Right renal pelvis (tissue), 4 donors: ENCODE measurements at regions not wholly inside any gene's neighbourhood (a gene's known extent, or its start where the extent isn't known, plus 50 kb on each side); places are given as distances from the start of the nearest gene placed in this dataset.

ENCODE experiments used
- DNase-seq, 4 donors: peaks; one replicate each; pipeline ENCODE4 v3.0.0-alpha.2; 2013; ENCODE audit warnings: low read depth in 4 of 4, low spot score in 3 of 4, missing footprints in 1 of 4

DNA sequence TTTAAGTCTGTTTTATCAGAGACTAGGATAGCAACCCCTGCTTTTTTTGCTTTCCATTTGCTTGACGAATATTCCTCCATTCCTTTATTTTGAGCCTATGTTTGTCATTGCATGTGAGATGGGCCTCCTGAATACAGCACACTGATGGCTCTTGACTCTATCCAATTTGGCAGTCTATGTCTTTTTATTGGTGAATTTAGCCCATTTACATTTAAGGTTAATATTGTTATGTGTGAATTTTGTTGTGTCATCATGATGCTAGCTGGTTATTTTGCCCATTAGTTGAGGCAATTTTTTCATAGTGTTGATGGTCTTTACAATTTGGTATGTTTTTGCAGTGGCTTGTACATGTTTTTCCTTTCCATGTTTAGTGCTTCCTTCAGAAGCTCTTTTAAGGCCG is 50.7 kb upstream of the PDE4B start:
- no peak for DNase-seq
